ENCODE measurements at regions not wholly inside any gene's neighbourhood (a gene's known extent, or its start where the extent isn't known, plus 50 kb on each side); places are given as distances from the start of the nearest gene placed in this dataset.

GRCh38 chr12:74816398-74817175, 279.0 kb downstream of the ATXN7L3B start:
- Histone ChIP-seq H3K27me3 (ENCODE audit: control insufficient read depth, insufficient read depth, low read length) (no peaks in the 10 kb centered on the region), H3K4me3 (ENCODE audit: low read depth, low read length) (no peak overlapping the region), H3K36me3 (ENCODE audit: control insufficient read depth, insufficient read depth, low read length) (no peaks in the 10 kb centered on the region)
- FAIRE-seq (no peak), DNase-seq (ENCODE audit: low read depth) (no peak)
- no peak for TF ChIP-seq CTCF (IDR thresholded peaks at IDR 0.05; ENCODE audit: insufficient read depth, low read length, severe bottlenecking)

GRCh38 chr12:74817499-74817898, 279.9 kb downstream of the ATXN7L3B start:
- no peaks in the 10 kb centered on the region for H3K27me3 ChIP-seq (ENCODE audit: control insufficient read depth, insufficient read depth, low read length)
- no peaks in the 10 kb centered on the region for H3K36me3 ChIP-seq (ENCODE audit: control insufficient read depth, insufficient read depth, low read length)
- DNase-seq (ENCODE audit: low read depth) (no peak), FAIRE-seq (no peak)
- H3K4me3 ChIP-seq (ENCODE audit: low read depth, low read length): no peak overlapping the region
- TF ChIP-seq CTCF (IDR thresholded peaks at IDR 0.05; ENCODE audit: insufficient read depth, low read length, severe bottlenecking): no peak

- no peak for TF ChIP-seq CTCF (IDR thresholded peaks at IDR 0.05; ENCODE audit: insufficient read depth, low read length, severe bottlenecking)
- Histone ChIP-seq H3K36me3 (ENCODE audit: control insufficient read depth, insufficient read depth, low read length) (no peaks in the 10 kb centered on the region), H3K27me3 (ENCODE audit: control insufficient read depth, insufficient read depth, low read length) (no peaks in the 10 kb centered on the region), H3K4me3 (ENCODE audit: low read depth, low read length) (no peak overlapping the region)
- FAIRE-seq (no peak), DNase-seq (ENCODE audit: low read depth) (no peak)
Measured at GRCh38 chr12:74818412-74818811, 280.8 kb downstream of the ATXN7L3B start.

DNA sequence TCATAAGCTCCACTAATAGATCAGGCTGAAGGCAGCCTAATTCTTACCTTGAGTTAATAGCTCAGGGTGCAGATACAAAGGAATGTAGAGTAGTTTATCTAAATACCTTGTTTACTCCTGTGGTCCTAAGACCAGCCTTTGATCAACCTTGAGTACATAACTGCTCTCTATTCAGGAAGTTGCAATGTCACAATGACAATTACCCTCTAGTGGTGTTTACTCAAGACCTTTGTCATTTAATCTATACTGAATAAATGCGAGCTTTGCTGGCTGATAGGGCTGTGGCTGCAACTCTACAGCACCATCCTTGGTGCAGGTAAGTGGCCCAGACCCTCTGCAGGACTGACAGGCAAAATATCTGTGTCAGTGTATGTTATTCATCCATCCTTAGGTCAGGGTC, 282.7 kb downstream of the ATXN7L3B start:
- Histone ChIP-seq H3K4me3 (ENCODE audit: low read depth, low read length) (no peak overlapping the region), H3K27me3 (ENCODE audit: control insufficient read depth, insufficient read depth, low read length) (no peaks in the 10 kb centered on the region), H3K36me3 (ENCODE audit: control insufficient read depth, insufficient read depth, low read length) (no peaks in the 10 kb centered on the region)
- no peak for TF ChIP-seq CTCF (IDR thresholded peaks at IDR 0.05; ENCODE audit: insufficient read depth, low read length, severe bottlenecking)
- DNase-seq (ENCODE audit: low read depth) (no peak), FAIRE-seq (no peak)

DNA sequence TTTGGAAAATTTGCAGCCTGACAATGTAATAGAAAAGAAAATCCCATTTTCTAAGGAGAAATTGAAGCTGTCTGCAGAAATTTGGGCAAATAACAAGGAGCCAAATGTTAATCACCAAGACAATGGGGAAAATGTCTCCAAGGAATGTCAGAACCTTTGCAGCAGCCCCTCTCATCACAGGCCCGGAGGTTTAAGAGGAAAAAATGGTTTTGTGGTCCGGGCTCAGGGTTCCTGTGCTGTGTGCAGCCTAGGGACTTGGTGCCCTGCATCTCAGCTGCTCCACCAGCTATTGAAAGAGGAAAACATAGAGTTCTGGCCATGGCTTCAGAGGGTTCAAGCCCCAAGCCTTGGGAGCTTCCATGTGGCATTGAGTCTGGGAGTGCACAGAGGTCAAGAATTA, 298.9 kb downstream of the ATXN7L3B start:
- H3K27me3 ChIP-seq (ENCODE audit: control insufficient read depth, insufficient read depth, low read length): no peaks in the 10 kb centered on the region
- no peaks in the 10 kb centered on the region for H3K36me3 ChIP-seq (ENCODE audit: control insufficient read depth, insufficient read depth, low read length)
- TF ChIP-seq CTCF (IDR thresholded peaks at IDR 0.05; ENCODE audit: insufficient read depth, low read length, severe bottlenecking): no peak
- H3K4me3 ChIP-seq (ENCODE audit: low read depth, low read length): no peak overlapping the region
- FAIRE-seq: no peak
- DNase-seq (ENCODE audit: low read depth): no peak

GRCh38 chr12:74846116-74846515, 308.5 kb downstream of the ATXN7L3B start:
- FAIRE-seq (no peak), DNase-seq (ENCODE audit: low read depth) (no peak)
- no peak for TF ChIP-seq CTCF (IDR thresholded peaks at IDR 0.05; ENCODE audit: insufficient read depth, low read length, severe bottlenecking)
- Histone ChIP-seq H3K27me3 (ENCODE audit: control insufficient read depth, insufficient read depth, low read length) (no peaks in the 10 kb centered on the region), H3K36me3 (ENCODE audit: control insufficient read depth, insufficient read depth, low read length) (no peaks in the 10 kb centered on the region), H3K4me3 (ENCODE audit: low read depth, low read length) (no peak overlapping the region)

Measured in bronchial epithelial cell (primary cell).